Caco-2 (cell line): ENCODE measurements at regions not wholly inside any gene's neighbourhood (a gene's known extent, or its start where the extent isn't known, plus 50 kb on each side); places are given as distances from the start of the nearest gene placed in this dataset.

Experiments used
- BruUV-seq: library from RNA; stranded (reverse); fragments of 400-500 nt; replicated peaks from 2 replicates; lab custom pipeline; 2021; lab: Mats Ljungman, UMichigan
- CTCF ChIA-PET: fragments of 300-600 bp; sonication (Branson Sonifier 250); formaldehyde crosslinking; loops from one replicate; lab custom pipeline; 2022; ENCODE audit warnings: antibody characterized with exemption; lab: Charles Lee
- POLR2A ChIA-PET: fragments of 300-600 bp; sonication (Branson Sonifier 250); formaldehyde crosslinking; loops from one replicate; lab custom pipeline; 2022; ENCODE audit warnings: antibody characterized with exemption; lab: Charles Lee
- DNase-seq, 2 experiments: peaks; one replicate each; pipeline versions ENCODE4 v3.0.0 to v3.0.0-alpha.2; 2020 to 2022
- H3K27me3 ChIP-seq: replicated peaks from 2 replicates; pipeline ENCODE4 v1.6.0; 2011; ENCODE audit warnings: low read length; ENCODE audit not compliant: control insufficient read depth, insufficient read depth
- H3K36me3 ChIP-seq: 2 replicates; pipeline ENCODE4 v1.5.1; 2011; ENCODE audit warnings: low read length; ENCODE audit not compliant: control insufficient read depth, insufficient read depth
- H3K4me1 ChIP-seq: fragments of 250-450 bp; sonication (Bioruptor Pico); 2 replicates; pipeline ENCODE4 v1.5.1; 2020; ENCODE audit warnings: mild to moderate bottlenecking
- H3K4me3 ChIP-seq: 2 replicates; pipeline ENCODE4 v1.5.1; 2011; ENCODE audit warnings: low read depth, mild to moderate bottlenecking, control low read depth, low read length
- H3K9me3 ChIP-seq: fragments of 250-450 bp; sonication (Bioruptor Pico); 2 replicates; pipeline ENCODE4 v1.5.1; 2020; ENCODE audit warnings: mild to moderate bottlenecking, moderate library complexity
- H3K27ac Mint-ChIP-seq: one replicate; pipeline ENCODE4 v1.8.0; 2022; ENCODE audit warnings: mixed read lengths; ENCODE audit not compliant: unreplicated experiment
- H3K27me3 Mint-ChIP-seq: one replicate; pipeline ENCODE4 v1.8.0; 2022; ENCODE audit warnings: mixed read lengths; ENCODE audit not compliant: insufficient read depth, unreplicated experiment
- H3K36me3 Mint-ChIP-seq: one replicate; pipeline ENCODE4 v1.8.0; 2022; ENCODE audit warnings: mild to moderate bottlenecking, mixed read lengths; ENCODE audit not compliant: insufficient read depth, unreplicated experiment
- H3K4me1 Mint-ChIP-seq: one replicate; pipeline ENCODE4 v1.8.0; 2022; ENCODE audit warnings: low read depth, mixed read lengths; ENCODE audit not compliant: unreplicated experiment
- H3K4me3 Mint-ChIP-seq: one replicate; pipeline ENCODE4 v1.8.0; 2022; ENCODE audit warnings: mild to moderate bottlenecking, moderate library complexity, mixed read lengths; ENCODE audit not compliant: unreplicated experiment
- H3K9me3 Mint-ChIP-seq: one replicate; pipeline ENCODE4 v1.8.0; 2022; ENCODE audit warnings: mixed read lengths; ENCODE audit not compliant: unreplicated experiment
- intact Hi-C: fragments of 100-400 bp; cut with micrococcal nuclease; formaldehyde crosslinking; loops from one replicate; pipeline ENCODE4 v1.10.0; 2022; ENCODE audit not compliant: unreplicated experiment
- TF ChIP-seq, protein P1 (sequence below), 2 experiments: fragments of 200-600 bp in 1 of 2; IDR thresholded peaks; 1 replicate in 1 of 2; 2 replicates in 1 of 2; pipeline versions ENCODE4 v1.5.1 to v1.8.0; 2011 to 2022; ENCODE audit warnings: antibody characterized with exemption in 1 of 2, control low read depth in 1 of 2, inconsistent platforms in 1 of 2, low read depth in 1 of 2, low read length in 1 of 2, mild to moderate bottlenecking in 1 of 2, moderate library complexity in 1 of 2; ENCODE audit not compliant: insufficient read depth in 1 of 2, severe bottlenecking in 1 of 2, unreplicated experiment in 1 of 2

DNA sequence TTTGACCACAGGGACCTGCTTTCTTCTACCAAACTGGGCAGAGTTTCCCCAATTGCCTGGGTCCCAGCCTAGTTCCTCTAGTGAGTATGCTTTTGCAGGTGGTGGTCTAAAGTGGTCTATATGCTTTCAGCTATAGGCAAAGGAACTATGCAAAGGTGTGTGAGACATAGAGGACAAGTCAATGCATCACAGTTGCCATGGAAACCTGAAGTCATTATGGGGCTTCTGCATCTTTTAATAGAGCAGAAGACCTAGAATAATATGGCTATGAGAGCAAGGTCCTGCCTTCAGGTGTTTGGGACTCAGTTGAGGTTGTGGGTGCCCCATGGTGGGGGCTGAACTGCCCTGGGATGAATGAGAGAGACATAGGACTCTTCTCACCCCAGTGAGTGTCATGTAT is 92.1 kb upstream of the RAB40AL start:
- BruUV-seq: no TSS peak
- no peaks in the 10 kb centered on the region for H3K9me3 ChIP-seq
- H3K27me3 Mint-ChIP-seq: no peaks in the 10 kb centered on the region
- H3K4me3 Mint-ChIP-seq: no peak overlapping the region
- H3K36me3 ChIP-seq: no peaks in the 10 kb centered on the region
- intact Hi-C loops: no loop called here
- no peaks in the 10 kb centered on the region for H3K4me1 ChIP-seq
- no peaks in the 10 kb centered on the region for H3K36me3 Mint-ChIP-seq
- no peaks in the 10 kb centered on the region for H3K4me1 Mint-ChIP-seq
- POLR2A ChIA-PET: no interaction called here
- H3K4me3 ChIP-seq: no peak overlapping the region
- no peaks in the 10 kb centered on the region for H3K9me3 Mint-ChIP-seq
- no peak overlapping the region for H3K27ac Mint-ChIP-seq
- TF ChIP-seq, protein P1, sequence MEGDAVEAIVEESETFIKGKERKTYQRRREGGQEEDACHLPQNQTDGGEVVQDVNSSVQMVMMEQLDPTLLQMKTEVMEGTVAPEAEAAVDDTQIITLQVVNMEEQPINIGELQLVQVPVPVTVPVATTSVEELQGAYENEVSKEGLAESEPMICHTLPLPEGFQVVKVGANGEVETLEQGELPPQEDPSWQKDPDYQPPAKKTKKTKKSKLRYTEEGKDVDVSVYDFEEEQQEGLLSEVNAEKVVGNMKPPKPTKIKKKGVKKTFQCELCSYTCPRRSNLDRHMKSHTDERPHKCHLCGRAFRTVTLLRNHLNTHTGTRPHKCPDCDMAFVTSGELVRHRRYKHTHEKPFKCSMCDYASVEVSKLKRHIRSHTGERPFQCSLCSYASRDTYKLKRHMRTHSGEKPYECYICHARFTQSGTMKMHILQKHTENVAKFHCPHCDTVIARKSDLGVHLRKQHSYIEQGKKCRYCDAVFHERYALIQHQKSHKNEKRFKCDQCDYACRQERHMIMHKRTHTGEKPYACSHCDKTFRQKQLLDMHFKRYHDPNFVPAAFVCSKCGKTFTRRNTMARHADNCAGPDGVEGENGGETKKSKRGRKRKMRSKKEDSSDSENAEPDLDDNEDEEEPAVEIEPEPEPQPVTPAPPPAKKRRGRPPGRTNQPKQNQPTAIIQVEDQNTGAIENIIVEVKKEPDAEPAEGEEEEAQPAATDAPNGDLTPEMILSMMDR (IDR thresholded peaks at IDR 0.05; ENCODE audit: insufficient read depth in 1 of 2, low read depth in 1 of 2, low read length in 1 of 2, severe bottlenecking in 1 of 2, unreplicated experiment in 1 of 2): no peak
- no peak for DNase-seq
- H3K27me3 ChIP-seq: no peaks in the 10 kb centered on the region
- CTCF ChIA-PET: no interaction called here

GRCh38 chrX:102846544-102847236 is 90.4 kb upstream of the RAB40AL start:
- no peaks in the 10 kb centered on the region for H3K9me3 ChIP-seq
- Mint-ChIP-seq H3K4me3 (no peak overlapping the region), H3K36me3 (no peaks in the 10 kb centered on the region), H3K27ac (no peak overlapping the region), H3K4me1 (no peaks in the 10 kb centered on the region), H3K9me3 (no peaks in the 10 kb centered on the region), H3K27me3 (no peaks in the 10 kb centered on the region)
- intact Hi-C loops: no loop called here
- TF ChIP-seq, protein P1 (IDR thresholded peaks at IDR 0.05; ENCODE audit: insufficient read depth in 1 of 2, low read depth in 1 of 2, low read length in 1 of 2, severe bottlenecking in 1 of 2, unreplicated experiment in 1 of 2): no peak
- POLR2A ChIA-PET: no interaction called here
- no peaks in the 10 kb centered on the region for H3K27me3 ChIP-seq
- BruUV-seq: no TSS peak
- H3K4me1 ChIP-seq: no peaks in the 10 kb centered on the region
- H3K36me3 ChIP-seq: no peaks in the 10 kb centered on the region
- no peak overlapping the region for H3K4me3 ChIP-seq
- DNase-seq: no peak
- CTCF ChIA-PET: no interaction called here

DNA sequence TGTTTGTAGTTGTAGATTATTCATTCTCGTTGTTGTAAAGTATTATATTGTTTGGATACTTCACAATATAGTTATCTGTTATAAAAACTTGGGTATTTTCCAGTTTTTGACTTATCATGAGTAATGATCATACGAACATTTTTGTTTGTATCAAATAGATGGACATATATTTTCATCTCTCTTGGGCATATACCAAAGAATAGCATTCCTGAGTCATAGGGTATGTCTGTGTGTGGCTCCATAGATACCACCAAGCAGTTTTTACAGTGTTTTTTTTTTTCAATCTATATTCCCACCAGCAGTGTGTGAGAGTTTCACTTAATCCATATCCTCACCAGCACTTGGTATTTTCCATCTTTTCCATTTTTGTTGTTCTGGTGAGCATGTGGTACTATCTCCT is 89.7 kb upstream of the RAB40AL start:
- no TSS peak for BruUV-seq
- Histone ChIP-seq H3K4me1 (no peaks in the 10 kb centered on the region), H3K4me3 (no peak overlapping the region), H3K27me3 (no peaks in the 10 kb centered on the region), H3K9me3 (no peaks in the 10 kb centered on the region), H3K36me3 (no peaks in the 10 kb centered on the region)
- Mint-ChIP-seq H3K36me3 (no peaks in the 10 kb centered on the region), H3K27me3 (no peaks in the 10 kb centered on the region), H3K27ac (no peak overlapping the region), H3K4me3 (no peak overlapping the region), H3K4me1 (no peaks in the 10 kb centered on the region), H3K9me3 (no peaks in the 10 kb centered on the region)
- POLR2A ChIA-PET: no interaction called here
- intact Hi-C loops: no loop called here
- TF ChIP-seq, protein P1 (IDR thresholded peaks at IDR 0.05; ENCODE audit: insufficient read depth in 1 of 2, low read depth in 1 of 2, low read length in 1 of 2, severe bottlenecking in 1 of 2, unreplicated experiment in 1 of 2): no peak
- CTCF ChIA-PET: no interaction called here
- DNase-seq: no peak
